Neural progenitor cell (in vitro differentiated cells): ENCODE measurements at regions not wholly inside any gene's neighbourhood (a gene's known extent, or its start where the extent isn't known, plus 50 kb on each side); places are given as distances from the start of the nearest gene placed in this dataset.

Experiments used
- EZH2 ChIP-seq: fragments of 200-600 bp; sonication (generic); IDR thresholded peaks from 2 replicates; pipeline ENCODE4 v1.6.1; 2017; ENCODE audit warnings: antibody characterized with exemption, mild to moderate bottlenecking, moderate library complexity
- TF ChIP-seq, protein P1 (sequence below): fragments of 200-600 bp; sonication (generic); IDR thresholded peaks from 2 replicates; pipeline ENCODE4 v1.5.1; 2017; ENCODE audit warnings: antibody characterized with exemption, mild to moderate bottlenecking

DNA sequence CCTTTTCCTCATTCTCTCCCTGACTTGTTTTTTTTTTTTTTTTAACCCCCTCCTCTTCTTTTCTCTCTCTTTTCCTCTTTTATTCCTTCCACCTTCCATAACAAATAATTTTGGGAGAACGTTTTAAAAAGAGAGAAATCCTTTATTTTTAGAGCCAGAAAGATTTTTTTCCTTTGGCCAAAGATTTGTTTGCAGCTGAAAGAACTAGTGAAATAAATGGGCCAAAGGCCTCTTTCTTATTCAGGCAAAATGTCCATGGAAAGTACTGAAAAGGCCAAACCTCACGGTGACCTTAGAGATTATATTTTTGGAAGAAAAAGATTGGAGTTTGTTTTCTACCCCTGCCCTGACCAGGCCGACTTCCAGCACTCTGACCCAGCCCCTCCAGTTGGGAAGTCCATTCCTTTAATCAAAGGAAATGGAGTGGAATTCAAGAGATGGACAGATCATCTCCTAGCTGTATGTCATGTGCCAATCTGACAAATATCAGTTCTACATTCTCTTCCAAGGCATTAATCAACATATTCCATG is 214.3 kb upstream of the ADAMTS9 start:
- no peak for TF ChIP-seq EZH2
- TF ChIP-seq, protein P1, sequence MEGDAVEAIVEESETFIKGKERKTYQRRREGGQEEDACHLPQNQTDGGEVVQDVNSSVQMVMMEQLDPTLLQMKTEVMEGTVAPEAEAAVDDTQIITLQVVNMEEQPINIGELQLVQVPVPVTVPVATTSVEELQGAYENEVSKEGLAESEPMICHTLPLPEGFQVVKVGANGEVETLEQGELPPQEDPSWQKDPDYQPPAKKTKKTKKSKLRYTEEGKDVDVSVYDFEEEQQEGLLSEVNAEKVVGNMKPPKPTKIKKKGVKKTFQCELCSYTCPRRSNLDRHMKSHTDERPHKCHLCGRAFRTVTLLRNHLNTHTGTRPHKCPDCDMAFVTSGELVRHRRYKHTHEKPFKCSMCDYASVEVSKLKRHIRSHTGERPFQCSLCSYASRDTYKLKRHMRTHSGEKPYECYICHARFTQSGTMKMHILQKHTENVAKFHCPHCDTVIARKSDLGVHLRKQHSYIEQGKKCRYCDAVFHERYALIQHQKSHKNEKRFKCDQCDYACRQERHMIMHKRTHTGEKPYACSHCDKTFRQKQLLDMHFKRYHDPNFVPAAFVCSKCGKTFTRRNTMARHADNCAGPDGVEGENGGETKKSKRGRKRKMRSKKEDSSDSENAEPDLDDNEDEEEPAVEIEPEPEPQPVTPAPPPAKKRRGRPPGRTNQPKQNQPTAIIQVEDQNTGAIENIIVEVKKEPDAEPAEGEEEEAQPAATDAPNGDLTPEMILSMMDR: no peak
